K562 (cell line): ENCODE measurements at regions not wholly inside any gene's neighbourhood (a gene's known extent, or its start where the extent isn't known, plus 50 kb on each side); places are given as distances from the start of the nearest gene placed in this dataset.

Experiments
- CBX5 ChIP-seq: IDR thresholded peaks from 2 replicates; pipeline ENCODE4 v1.6.1; 2014; ENCODE audit warnings: low read depth, borderline replicate concordance
- FOXM1 ChIP-seq, 2 experiments: fragments of 450-650 bp in 1 of 2; sonication (generic) in 1 of 2; formaldehyde crosslinking in 1 of 2; IDR thresholded peaks; 2 replicates each; pipeline versions ENCODE4 v1.6.1 to v1.9.0; 2017 to 2022; ENCODE audit warnings: low read depth in 2 of 2, mild to moderate bottlenecking in 2 of 2, missing genetic modification reagents in 1 of 2, moderate library complexity in 1 of 2
- TF ChIP-seq, protein P1 (sequence below), 3 experiments: IDR thresholded peaks in 2 of 3; conservative IDR thresholded peaks in 1 of 3; 2 replicates each; pipeline ENCODE4 v1.5.1; 2011 to 2012; ENCODE audit warnings: low read length in 3 of 3, mild to moderate bottlenecking in 3 of 3, control low read depth in 2 of 3, improper control_type of control experiment in 1 of 3, inconsistent platforms in 1 of 3, low read depth in 1 of 3, mixed read lengths in 1 of 3, moderate library complexity in 1 of 3; ENCODE audit not compliant: insufficient read depth in 2 of 3
- TF ChIP-seq, protein P2 (sequence below): sonication (generic); formaldehyde crosslinking; IDR thresholded peaks from 2 replicates; pipeline ENCODE4 v1.8.0; 2022; ENCODE audit warnings: missing genetic modification reagents, mild to moderate bottlenecking, borderline replicate concordance
- TF ChIP-seq, protein P3 (sequence below): fragments of 450-650 bp; conservative IDR thresholded peaks from 2 replicates; pipeline ENCODE4 v1.6.1; 2016; ENCODE audit warnings: missing genetic modification characterization, low read depth, mild to moderate bottlenecking, control low read depth, missing compliant biosample characterization
- TF ChIP-seq, protein P4 (sequence below): fragments of 450-650 bp; formaldehyde crosslinking; IDR thresholded peaks from 2 replicates; pipeline ENCODE4 v1.4.0; 2020; ENCODE audit warnings: mild to moderate bottlenecking
- TF ChIP-seq, protein P5 (sequence below): fragments of 250-450 bp; sonication (Bioruptor Pico); IDR thresholded peaks from 2 replicates; pipeline ENCODE4 v1.9.0; 2021; ENCODE audit warnings: mild to moderate bottlenecking

DNA sequence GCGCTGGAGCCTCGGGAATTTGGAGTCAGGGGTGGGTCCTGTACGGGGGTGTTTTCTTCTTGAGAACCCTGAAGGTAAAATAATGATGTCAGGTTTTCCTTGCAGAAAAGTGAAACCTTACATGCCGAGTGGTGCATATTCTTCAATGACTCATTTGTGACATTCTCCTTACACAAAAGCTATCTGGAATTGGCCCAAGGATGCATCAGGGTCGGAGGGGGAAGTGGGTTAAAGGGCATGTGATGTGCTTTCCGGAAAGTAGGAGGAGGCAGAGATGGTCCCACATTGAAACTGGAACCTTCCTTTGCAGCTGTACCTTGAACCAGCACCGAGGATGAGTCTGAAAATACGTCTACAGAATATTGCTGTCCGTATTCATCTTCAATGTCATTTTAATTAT lies 411.2 kb upstream of the IRX4 start:
- TF ChIP-seq CBX5, result no peak
- TF ChIP-seq FOXM1 (IDR thresholded peaks at IDR 0.05; ENCODE audit: low read depth), result no peak
- TF ChIP-seq FOXM1 (CRISPR knock-in tag; IDR thresholded peaks at IDR 0.05; ENCODE audit: low read depth), result no peak
- TF ChIP-seq, protein P1, sequence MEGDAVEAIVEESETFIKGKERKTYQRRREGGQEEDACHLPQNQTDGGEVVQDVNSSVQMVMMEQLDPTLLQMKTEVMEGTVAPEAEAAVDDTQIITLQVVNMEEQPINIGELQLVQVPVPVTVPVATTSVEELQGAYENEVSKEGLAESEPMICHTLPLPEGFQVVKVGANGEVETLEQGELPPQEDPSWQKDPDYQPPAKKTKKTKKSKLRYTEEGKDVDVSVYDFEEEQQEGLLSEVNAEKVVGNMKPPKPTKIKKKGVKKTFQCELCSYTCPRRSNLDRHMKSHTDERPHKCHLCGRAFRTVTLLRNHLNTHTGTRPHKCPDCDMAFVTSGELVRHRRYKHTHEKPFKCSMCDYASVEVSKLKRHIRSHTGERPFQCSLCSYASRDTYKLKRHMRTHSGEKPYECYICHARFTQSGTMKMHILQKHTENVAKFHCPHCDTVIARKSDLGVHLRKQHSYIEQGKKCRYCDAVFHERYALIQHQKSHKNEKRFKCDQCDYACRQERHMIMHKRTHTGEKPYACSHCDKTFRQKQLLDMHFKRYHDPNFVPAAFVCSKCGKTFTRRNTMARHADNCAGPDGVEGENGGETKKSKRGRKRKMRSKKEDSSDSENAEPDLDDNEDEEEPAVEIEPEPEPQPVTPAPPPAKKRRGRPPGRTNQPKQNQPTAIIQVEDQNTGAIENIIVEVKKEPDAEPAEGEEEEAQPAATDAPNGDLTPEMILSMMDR (IDR thresholded peaks at IDR 0.05 in 2 of 3, conservative IDR thresholded peaks at IDR 0.05 in 1 of 3; ENCODE audit: insufficient read depth in 2 of 3, low read depth in 1 of 3, low read length in 3 of 3), result no peak
- TF ChIP-seq, protein P2, sequence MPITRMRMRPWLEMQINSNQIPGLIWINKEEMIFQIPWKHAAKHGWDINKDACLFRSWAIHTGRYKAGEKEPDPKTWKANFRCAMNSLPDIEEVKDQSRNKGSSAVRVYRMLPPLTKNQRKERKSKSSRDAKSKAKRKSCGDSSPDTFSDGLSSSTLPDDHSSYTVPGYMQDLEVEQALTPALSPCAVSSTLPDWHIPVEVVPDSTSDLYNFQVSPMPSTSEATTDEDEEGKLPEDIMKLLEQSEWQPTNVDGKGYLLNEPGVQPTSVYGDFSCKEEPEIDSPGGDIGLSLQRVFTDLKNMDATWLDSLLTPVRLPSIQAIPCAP (CRISPR knock-in tag), result no peak
- TF ChIP-seq, protein P3, sequence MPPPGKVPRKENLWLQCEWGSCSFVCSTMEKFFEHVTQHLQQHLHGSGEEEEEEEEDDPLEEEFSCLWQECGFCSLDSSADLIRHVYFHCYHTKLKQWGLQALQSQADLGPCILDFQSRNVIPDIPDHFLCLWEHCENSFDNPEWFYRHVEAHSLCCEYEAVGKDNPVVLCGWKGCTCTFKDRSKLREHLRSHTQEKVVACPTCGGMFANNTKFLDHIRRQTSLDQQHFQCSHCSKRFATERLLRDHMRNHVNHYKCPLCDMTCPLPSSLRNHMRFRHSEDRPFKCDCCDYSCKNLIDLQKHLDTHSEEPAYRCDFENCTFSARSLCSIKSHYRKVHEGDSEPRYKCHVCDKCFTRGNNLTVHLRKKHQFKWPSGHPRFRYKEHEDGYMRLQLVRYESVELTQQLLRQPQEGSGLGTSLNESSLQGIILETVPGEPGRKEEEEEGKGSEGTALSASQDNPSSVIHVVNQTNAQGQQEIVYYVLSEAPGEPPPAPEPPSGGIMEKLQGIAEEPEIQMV, result no peak
- TF ChIP-seq, protein P4, sequence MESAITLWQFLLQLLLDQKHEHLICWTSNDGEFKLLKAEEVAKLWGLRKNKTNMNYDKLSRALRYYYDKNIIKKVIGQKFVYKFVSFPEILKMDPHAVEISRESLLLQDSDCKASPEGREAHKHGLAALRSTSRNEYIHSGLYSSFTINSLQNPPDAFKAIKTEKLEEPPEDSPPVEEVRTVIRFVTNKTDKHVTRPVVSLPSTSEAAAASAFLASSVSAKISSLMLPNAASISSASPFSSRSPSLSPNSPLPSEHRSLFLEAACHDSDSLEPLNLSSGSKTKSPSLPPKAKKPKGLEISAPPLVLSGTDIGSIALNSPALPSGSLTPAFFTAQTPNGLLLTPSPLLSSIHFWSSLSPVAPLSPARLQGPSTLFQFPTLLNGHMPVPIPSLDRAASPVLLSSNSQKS (CRISPR knock-in tag), result no peak
- TF ChIP-seq, protein P5, sequence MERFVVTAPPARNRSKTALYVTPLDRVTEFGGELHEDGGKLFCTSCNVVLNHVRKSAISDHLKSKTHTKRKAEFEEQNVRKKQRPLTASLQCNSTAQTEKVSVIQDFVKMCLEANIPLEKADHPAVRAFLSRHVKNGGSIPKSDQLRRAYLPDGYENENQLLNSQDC (CRISPR knock-in tag), result no peak
